ENCODE measurements at regions not wholly inside any gene's neighbourhood (a gene's known extent, or its start where the extent isn't known, plus 50 kb on each side); places are given as distances from the start of the nearest gene placed in this dataset.

GRCh38 chr5:57862471-57862911, 379.9 kb upstream of the ACTBL2 start:
- 34% methylated on average over 5 of the region's 5 CpGs for WGBS, 2 donors
- DNase-seq (ENCODE audit: low spot score in 2 of 2) = peak in 1 of 2 donors; percentile 49
- no peak overlapping the region for H3K4me3 ChIP-seq (ENCODE audit: low read depth, poor library complexity, severe bottlenecking)
- TF ChIP-seq CTCF (IDR thresholded peaks at IDR 0.05) (no peak), POLR2A (IDR thresholded peaks at IDR 0.05) (no peak)
- intact Hi-C loops (cut with DNase I; ENCODE audit: low total_unique reads) = no loop called here

DNA sequence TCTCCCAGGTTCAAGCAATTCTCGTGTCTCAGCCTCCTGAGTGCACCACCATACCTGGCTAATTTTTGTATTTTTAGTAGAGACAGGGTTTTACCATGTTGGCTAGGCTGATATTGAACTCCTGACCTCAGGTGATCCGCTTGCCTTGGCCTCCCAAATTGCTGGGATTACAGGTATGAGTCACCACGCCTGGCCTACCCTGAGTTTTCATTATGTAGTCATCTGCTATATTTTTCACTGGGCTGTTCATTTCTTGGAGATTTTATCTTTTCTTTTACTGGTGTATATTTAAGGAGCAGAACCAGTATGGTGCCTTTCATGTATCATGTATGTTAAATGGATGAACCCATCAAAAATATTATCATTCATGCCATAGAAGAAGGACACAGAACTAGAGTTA, 377.0 kb upstream of the ACTBL2 start:
- 83 to 85% methylated on average over 3 of the region's 3 CpGs for WGBS, 2 donors

DNA sequence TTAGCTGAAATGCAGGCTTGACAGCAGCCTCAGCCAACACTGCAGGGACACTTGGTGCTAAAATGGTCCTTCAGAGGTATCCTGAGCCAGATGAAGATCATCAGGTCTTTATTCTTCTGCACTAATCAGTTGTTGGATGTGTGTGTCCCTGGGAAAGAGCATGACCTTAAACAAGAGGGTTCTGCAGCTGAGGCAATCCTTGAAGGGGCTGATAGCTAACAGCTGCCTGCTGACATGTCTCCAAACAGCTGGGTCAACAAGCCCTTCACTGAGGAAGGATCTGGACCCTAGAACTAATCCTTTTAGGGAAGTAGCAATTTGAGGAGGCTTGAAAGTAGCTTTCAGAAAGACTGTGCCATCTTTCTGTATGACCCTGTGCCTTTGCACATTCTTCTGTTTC, 376.3 kb upstream of the ACTBL2 start:
- H3K4me3 ChIP-seq (ENCODE audit: low read depth, poor library complexity, severe bottlenecking) = no peak overlapping the region
- no peak for DNase-seq (ENCODE audit: low spot score in 2 of 2)
- TF ChIP-seq POLR2A (IDR thresholded peaks at IDR 0.05) (no peak), CTCF (IDR thresholded peaks at IDR 0.05) (no peak)
- intact Hi-C loops (cut with DNase I; ENCODE audit: low total_unique reads) = no loop called here

More for the DNA sequence above, 377.0 kb upstream of the ACTBL2 start:
- H3K4me3 ChIP-seq (ENCODE audit: low read depth, poor library complexity, severe bottlenecking) = no peak overlapping the region
- TF ChIP-seq POLR2A (IDR thresholded peaks at IDR 0.05) (no peak), CTCF (IDR thresholded peaks at IDR 0.05) (no peak)
- DNase-seq (ENCODE audit: low spot score in 2 of 2) = no peak
- intact Hi-C loops (cut with DNase I; ENCODE audit: low total_unique reads) = no loop called here

DNA sequence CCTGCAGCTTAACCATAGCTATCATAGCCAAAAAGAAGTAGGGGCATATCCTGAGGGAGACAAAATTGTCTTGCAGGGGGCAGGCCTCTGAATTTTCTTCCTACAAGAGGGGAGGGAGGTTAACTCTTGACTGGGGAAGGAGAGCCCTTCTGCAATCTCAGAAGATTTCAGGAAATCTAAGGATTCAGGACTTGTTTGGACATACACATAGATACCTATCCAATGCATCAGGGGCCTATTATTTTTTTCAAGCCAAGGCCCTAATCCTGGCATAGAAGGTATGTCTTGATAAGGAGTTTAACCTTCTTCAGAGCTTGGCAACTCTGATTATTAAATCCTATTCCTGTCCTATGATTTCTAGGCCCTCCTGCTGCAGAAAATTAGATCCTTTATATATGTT, 375.1 kb upstream of the ACTBL2 start:
- no peak overlapping the region for H3K4me3 ChIP-seq (ENCODE audit: low read depth, poor library complexity, severe bottlenecking)
- DNase-seq (ENCODE audit: low spot score in 2 of 2) = no peak
- TF ChIP-seq CTCF (IDR thresholded peaks at IDR 0.05) = no peak
- TF ChIP-seq POLR2A (IDR thresholded peaks at IDR 0.05) = no peak
- intact Hi-C loops (cut with DNase I; ENCODE audit: low total_unique reads) = no loop called here

DNA sequence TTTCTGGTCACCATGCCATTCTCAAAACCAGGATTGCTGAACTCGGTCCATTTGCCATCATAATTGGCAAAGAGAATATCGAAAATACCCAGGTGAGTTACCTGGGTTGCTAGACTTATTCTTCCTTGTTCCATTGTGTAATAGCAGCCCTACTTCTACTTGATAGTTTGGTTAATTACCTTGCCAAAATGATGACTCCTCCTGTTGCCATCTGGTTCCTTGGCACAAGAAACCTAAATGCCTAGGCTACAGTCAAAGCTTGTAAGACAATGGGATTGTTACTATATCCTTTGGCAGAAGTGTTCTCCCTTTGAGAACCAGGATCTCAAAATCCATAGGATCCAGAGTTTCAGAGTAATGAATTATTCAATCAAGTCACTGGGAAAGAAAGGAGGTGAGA, 373.2 kb upstream of the ACTBL2 start:
- TF ChIP-seq POLR2A (IDR thresholded peaks at IDR 0.05) = no peak
- TF ChIP-seq CTCF (IDR thresholded peaks at IDR 0.05) = no peak
- WGBS, 2 donors = 58 to 72% methylated on average over 2 of the region's 2 CpGs
- no peak overlapping the region for H3K4me3 ChIP-seq (ENCODE audit: low read depth, poor library complexity, severe bottlenecking)
- intact Hi-C loops (cut with DNase I; ENCODE audit: low total_unique reads) = no loop called here
- no peak for DNase-seq (ENCODE audit: low spot score in 2 of 2)

GRCh38 chr5:57853929-57854697, 371.5 kb upstream of the ACTBL2 start:
- TF ChIP-seq POLR2A (IDR thresholded peaks at IDR 0.05) = no peak
- no peak for TF ChIP-seq CTCF (IDR thresholded peaks at IDR 0.05)
- intact Hi-C loops (cut with DNase I; ENCODE audit: low total_unique reads) = no loop called here
- no peak for DNase-seq (ENCODE audit: low spot score in 2 of 2)
- 77 to 81% methylated on average over 3 of the region's 3 CpGs for WGBS, 2 donors
- H3K4me3 ChIP-seq (ENCODE audit: low read depth, poor library complexity, severe bottlenecking) = no peak overlapping the region

Data from lower leg skin (tissue), 4 donors.